ENCODE measurements at regions not wholly inside any gene's neighbourhood (a gene's known extent, or its start where the extent isn't known, plus 50 kb on each side); places are given as distances from the start of the nearest gene placed in this dataset.

DNA sequence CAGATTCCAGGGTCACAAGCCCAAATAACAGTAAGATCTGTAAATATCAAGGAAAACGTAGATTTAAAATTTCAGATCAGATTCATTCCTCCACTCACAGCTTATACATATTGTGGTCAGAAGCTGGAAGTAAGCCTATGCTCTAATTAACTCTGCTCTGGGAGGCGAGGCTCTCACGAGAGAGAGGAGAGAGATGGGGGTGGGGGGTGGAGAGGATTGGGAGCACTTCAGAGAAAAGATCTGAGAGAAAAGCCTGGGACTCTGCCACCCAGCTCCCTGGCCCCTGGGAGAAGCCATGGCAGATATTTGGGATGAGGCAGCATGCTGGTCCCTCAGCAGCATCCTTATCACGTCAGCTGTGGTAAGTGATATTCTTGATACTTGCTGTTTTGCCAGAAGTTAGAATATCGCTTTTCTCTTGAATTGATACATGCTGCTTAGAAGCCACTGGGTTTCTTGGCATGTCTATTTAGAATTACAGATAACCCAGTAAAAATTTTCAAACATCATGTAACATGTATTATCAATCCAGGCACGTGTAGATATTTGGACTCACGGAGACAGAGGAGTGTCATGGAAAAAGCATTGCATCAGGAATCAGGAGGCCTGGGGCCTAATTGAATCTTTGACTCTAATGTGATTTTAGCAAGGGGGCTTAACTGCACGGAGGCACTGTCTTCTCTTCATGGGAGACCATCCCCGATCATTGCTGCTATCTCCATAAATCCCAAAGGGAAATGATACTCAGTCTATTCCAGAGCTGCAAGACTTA, 265.4 kb downstream of the HRH4 start:
- Histone ChIP-seq H3K27ac (ENCODE audit: low read depth, low read length, poor library complexity, severe bottlenecking) (no peak overlapping the region), H4K20me1 (ENCODE audit: insufficient read depth, low read length) (no peaks in the 10 kb centered on the region), H3K79me2 (ENCODE audit: insufficient read depth, low read depth, low read length) (no peaks in the 10 kb centered on the region), H3K36me3 (ENCODE audit: insufficient read depth, low read length) (no peaks in the 10 kb centered on the region), H3K4me1 (ENCODE audit: insufficient read depth, low read length, poor library complexity, severe bottlenecking) (no peaks in the 10 kb centered on the region), H3K4me2 (ENCODE audit: low read length) (no peak overlapping the region), H2AFZ (ENCODE audit: low read length) (no peak overlapping the region), H3K9me2 (ENCODE audit: insufficient read depth, low read length) (no peaks in the 10 kb centered on the region), H3K4me3 (ENCODE audit: low read depth, low read length, poor library complexity, severe bottlenecking) (no peak overlapping the region), H3K9me3 (ENCODE audit: low read length) (no peaks in the 10 kb centered on the region)
- no TSS peak for BruUV-seq (replicated peaks)
- POLR2A ChIA-PET, result interaction anchor here (1.0 kb wide), 1 partner anchor 237 kb away, joined by 4 read pairs; no protein-coding TSS in a partner anchor
- DNase-seq (ENCODE audit: low spot score), result no peak
- intact Hi-C loops (cut with micrococcal nuclease; ENCODE audit: unreplicated experiment), result loop anchor here (1.0 to 5.0 kb wide), 4 partner anchors 126 to 369 kb away; no protein-coding TSS in a partner anchor
- no peak for TF ChIP-seq EZH2phosphoT487 (IDR thresholded peaks at IDR 0.05; ENCODE audit: borderline replicate concordance, low read depth, low read length)
- TF ChIP-seq, protein P1, sequence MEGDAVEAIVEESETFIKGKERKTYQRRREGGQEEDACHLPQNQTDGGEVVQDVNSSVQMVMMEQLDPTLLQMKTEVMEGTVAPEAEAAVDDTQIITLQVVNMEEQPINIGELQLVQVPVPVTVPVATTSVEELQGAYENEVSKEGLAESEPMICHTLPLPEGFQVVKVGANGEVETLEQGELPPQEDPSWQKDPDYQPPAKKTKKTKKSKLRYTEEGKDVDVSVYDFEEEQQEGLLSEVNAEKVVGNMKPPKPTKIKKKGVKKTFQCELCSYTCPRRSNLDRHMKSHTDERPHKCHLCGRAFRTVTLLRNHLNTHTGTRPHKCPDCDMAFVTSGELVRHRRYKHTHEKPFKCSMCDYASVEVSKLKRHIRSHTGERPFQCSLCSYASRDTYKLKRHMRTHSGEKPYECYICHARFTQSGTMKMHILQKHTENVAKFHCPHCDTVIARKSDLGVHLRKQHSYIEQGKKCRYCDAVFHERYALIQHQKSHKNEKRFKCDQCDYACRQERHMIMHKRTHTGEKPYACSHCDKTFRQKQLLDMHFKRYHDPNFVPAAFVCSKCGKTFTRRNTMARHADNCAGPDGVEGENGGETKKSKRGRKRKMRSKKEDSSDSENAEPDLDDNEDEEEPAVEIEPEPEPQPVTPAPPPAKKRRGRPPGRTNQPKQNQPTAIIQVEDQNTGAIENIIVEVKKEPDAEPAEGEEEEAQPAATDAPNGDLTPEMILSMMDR (conservative IDR thresholded peaks at IDR 0.05; ENCODE audit: low read length), result no peak
- CTCF ChIA-PET (ENCODE audit: unreplicated experiment), result interaction anchor here (1.3 kb wide), 1 partner anchor 237 kb away, joined by 7 read pairs; no protein-coding TSS in a partner anchor

DNA sequence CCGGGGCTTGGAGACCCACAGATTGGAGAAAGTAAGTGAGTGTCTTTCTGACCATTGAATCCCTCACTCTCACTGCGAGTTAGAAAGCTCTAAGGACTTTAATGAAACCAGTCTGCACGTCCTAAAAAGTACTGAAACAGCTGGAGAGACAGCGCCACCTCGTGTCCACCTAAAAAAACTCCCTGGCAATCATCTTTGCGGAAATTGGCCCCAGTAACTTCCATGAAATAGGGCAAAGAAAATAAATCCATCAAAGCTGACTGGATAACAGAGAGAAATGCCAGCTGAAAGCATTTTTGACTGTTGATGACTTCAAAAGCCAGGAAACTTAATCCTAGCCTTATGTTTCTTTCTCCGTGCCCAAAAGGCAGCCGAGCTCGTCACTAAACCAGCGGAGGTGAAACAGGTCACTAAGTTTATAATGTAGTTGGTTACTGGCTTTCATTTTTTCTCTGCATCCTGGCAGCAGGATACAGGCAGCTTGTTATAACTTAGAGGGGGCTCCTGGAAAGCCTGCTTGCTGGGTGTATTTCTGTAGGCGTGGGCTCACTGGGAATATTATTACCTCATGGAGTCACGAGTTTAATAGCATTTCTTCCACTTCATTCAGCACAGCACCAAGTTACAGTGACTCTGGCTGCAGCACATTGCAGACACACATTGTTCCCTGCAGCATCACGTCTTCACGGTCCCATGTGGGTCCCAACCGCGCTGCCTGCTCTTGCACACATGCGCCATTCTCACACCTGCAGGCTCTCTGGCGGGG, 266.5 kb downstream of the HRH4 start:
- Histone ChIP-seq H3K4me1 (ENCODE audit: insufficient read depth, low read length, poor library complexity, severe bottlenecking) (no peaks in the 10 kb centered on the region), H3K27ac (ENCODE audit: low read depth, low read length, poor library complexity, severe bottlenecking) (no peak overlapping the region), H3K79me2 (ENCODE audit: insufficient read depth, low read depth, low read length) (no peaks in the 10 kb centered on the region), H3K4me3 (ENCODE audit: low read depth, low read length, poor library complexity, severe bottlenecking) (no peak overlapping the region), H3K4me2 (ENCODE audit: low read length) (no peak overlapping the region), H2AFZ (ENCODE audit: low read length) (no peak overlapping the region), H3K36me3 (ENCODE audit: insufficient read depth, low read length) (no peaks in the 10 kb centered on the region), H4K20me1 (ENCODE audit: insufficient read depth, low read length) (no peaks in the 10 kb centered on the region), H3K9me3 (ENCODE audit: low read length) (no peaks in the 10 kb centered on the region), H3K9me2 (ENCODE audit: insufficient read depth, low read length) (no peaks in the 10 kb centered on the region)
- POLR2A ChIA-PET, result interaction anchor here (0.5 to 1.2 kb wide), 4 partner anchors 10 to 238 kb away, joined by 3 to 4 read pairs (median 3); no protein-coding TSS in a partner anchor
- TF ChIP-seq, protein P1 (conservative IDR thresholded peaks at IDR 0.05; ENCODE audit: low read length), result peak; percentile 96
- no peak for TF ChIP-seq EZH2phosphoT487 (IDR thresholded peaks at IDR 0.05; ENCODE audit: borderline replicate concordance, low read depth, low read length)
- no TSS peak for BruUV-seq (replicated peaks)
- intact Hi-C loops (cut with micrococcal nuclease; ENCODE audit: unreplicated experiment), result loop anchor here (1.0 to 5.0 kb wide), 4 partner anchors 127 to 370 kb away; no protein-coding TSS in a partner anchor
- CTCF ChIA-PET (ENCODE audit: unreplicated experiment), result interaction anchor here (1.3 kb wide), 1 partner anchor 238 kb away, joined by 7 read pairs; no protein-coding TSS in a partner anchor
- DNase-seq (ENCODE audit: low spot score), result peak; percentile 72

Measured in OCI-LY7 (cell line).